ENCODE measurements at regions not wholly inside any gene's neighbourhood (a gene's known extent, or its start where the extent isn't known, plus 50 kb on each side); places are given as distances from the start of the nearest gene placed in this dataset.

DNA sequence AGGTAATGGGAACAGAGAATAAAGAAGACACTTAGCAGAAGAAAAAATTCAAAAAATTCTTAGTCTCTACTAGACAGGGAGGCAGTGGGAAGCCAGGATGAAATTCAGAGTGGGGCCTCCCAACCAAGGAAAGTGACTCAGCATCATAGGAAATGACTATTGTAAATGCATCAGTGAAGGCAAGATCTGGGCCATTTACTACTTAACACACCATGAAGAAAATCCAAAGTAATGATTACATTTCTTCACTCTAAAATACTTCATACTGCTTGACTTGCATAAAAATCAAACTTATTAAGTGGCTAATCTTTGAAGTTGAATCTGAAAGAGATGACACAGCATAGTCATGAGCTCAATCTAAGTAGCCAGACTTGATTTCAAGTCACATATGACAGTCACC is 405.8 kb upstream of the SLC39A10 start:
- no peak overlapping the region for H3K4me3 ChIP-seq (replicated peaks in 1 of 3; ENCODE audit: insufficient read depth in 1 of 3, low read depth in 1 of 3, low read length in 3 of 3)
- BruUV-seq (replicated peaks), result no TSS peak
- peak; percentile 69 for TF ChIP-seq FOS (IDR thresholded peaks at IDR 0.05; ENCODE audit: borderline replicate concordance, insufficient read depth, low read length)
- TF ChIP-seq GATA2 (IDR thresholded peaks at IDR 0.05; ENCODE audit: insufficient read depth, insufficient read length, low read depth, low read length), result no peak
- H3K9me1 ChIP-seq (replicated peaks; ENCODE audit: control insufficient read depth, extremely low read depth, insufficient read depth, low read length), result no peaks in the 10 kb centered on the region
- intact Hi-C loops (cut with micrococcal nuclease), result no loop called here
- no peak overlapping the region for H3K4me2 ChIP-seq (ENCODE audit: insufficient read depth, low read length)
- dilution Hi-C loops (cut with MboI; ENCODE audit: extremely low pct_ligation_motif_present, low sequenced_read_pairs), result no loop called here
- no peak overlapping the region for H3K27ac ChIP-seq (ENCODE audit: insufficient read depth, low read depth, low read length)
- no peak overlapping the region for H3K9ac ChIP-seq (replicated peaks; ENCODE audit: extremely low read depth, insufficient read depth, low read length)
- H4K20me1 ChIP-seq (replicated peaks; ENCODE audit: control insufficient read depth, extremely low read depth, insufficient read depth, low read length), result no peaks in the 10 kb centered on the region
- H3K9me3 ChIP-seq (replicated peaks; ENCODE audit: control insufficient read depth, insufficient read depth, low read length), result no peaks in the 10 kb centered on the region
- H3K79me2 ChIP-seq (ENCODE audit: control insufficient read depth, insufficient read depth, low read length), result no peaks in the 10 kb centered on the region
- no peak for FAIRE-seq
- ChIA-PET CTCF (no interaction called here), POLR2A (no interaction called here)
- H2AFZ ChIP-seq (ENCODE audit: low read depth, low read length), result no peak overlapping the region
- no peaks in the 10 kb centered on the region for H3K36me3 ChIP-seq (ENCODE audit: control insufficient read depth in 2 of 2, extremely low read depth in 1 of 2, insufficient read depth in 2 of 2, low read length in 2 of 2)
- H3K4me1 ChIP-seq (ENCODE audit: control insufficient read depth, extremely low read depth, insufficient read depth, low read length), result no peaks in the 10 kb centered on the region
- peak; percentile 37 for DNase-seq (ENCODE audit: low read depth, low spot score)
- H3K27me3 ChIP-seq (ENCODE audit: control insufficient read depth in 2 of 2, insufficient read depth in 2 of 2, low read length in 2 of 2), result no peaks in the 10 kb centered on the region

DNA sequence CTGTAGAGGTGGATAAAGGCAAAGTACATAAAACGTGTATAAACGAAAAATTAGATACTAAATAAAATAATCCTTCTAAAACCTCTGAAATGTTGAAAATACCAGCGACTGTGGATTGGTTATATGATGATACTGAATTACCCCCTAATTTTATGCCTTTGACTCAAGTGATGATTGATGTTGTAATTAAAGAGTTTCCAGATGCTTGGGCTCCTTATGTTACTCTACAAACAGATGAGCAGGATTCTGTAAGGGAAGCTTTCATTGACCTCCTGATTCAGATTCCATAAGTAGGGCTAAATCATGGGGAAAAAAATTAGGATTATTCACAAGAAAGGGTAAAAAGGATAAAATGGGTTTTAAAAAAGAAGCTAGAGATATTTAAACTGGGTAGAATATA is 418.2 kb upstream of the SLC39A10 start:
- CTCF ChIA-PET, result no interaction called here
- dilution Hi-C loops (cut with MboI; ENCODE audit: extremely low pct_ligation_motif_present, low sequenced_read_pairs), result no loop called here
- no TSS peak for BruUV-seq (replicated peaks)
- Histone ChIP-seq H3K4me1 (ENCODE audit: control insufficient read depth, extremely low read depth, insufficient read depth, low read length) (no peaks in the 10 kb centered on the region), H3K27me3 (ENCODE audit: control insufficient read depth in 2 of 2, insufficient read depth in 2 of 2, low read length in 2 of 2) (no peaks in the 10 kb centered on the region), H3K4me3 (replicated peaks in 1 of 3; ENCODE audit: insufficient read depth in 1 of 3, low read depth in 1 of 3, low read length in 3 of 3) (no peak overlapping the region), H3K9me1 (replicated peaks; ENCODE audit: control insufficient read depth, extremely low read depth, insufficient read depth, low read length) (no peaks in the 10 kb centered on the region), H3K27ac (ENCODE audit: insufficient read depth, low read depth, low read length) (no peak overlapping the region), H3K36me3 (ENCODE audit: control insufficient read depth in 2 of 2, extremely low read depth in 1 of 2, insufficient read depth in 2 of 2, low read length in 2 of 2) (no peaks in the 10 kb centered on the region), H3K79me2 (ENCODE audit: control insufficient read depth, insufficient read depth, low read length) (no peaks in the 10 kb centered on the region), H3K9ac (replicated peaks; ENCODE audit: extremely low read depth, insufficient read depth, low read length) (no peak overlapping the region), H3K9me3 (replicated peaks; ENCODE audit: control insufficient read depth, insufficient read depth, low read length) (peaks cover 5% of the 10 kb centered on the region), H2AFZ (ENCODE audit: low read depth, low read length) (no peak overlapping the region), H3K4me2 (ENCODE audit: insufficient read depth, low read length) (no peak overlapping the region), H4K20me1 (replicated peaks; ENCODE audit: control insufficient read depth, extremely low read depth, insufficient read depth, low read length) (no peaks in the 10 kb centered on the region)
- no peak for TF ChIP-seq POLR2A (IDR thresholded peaks at IDR 0.05; ENCODE audit: low read depth, low read length)
- TF ChIP-seq, protein P1, sequence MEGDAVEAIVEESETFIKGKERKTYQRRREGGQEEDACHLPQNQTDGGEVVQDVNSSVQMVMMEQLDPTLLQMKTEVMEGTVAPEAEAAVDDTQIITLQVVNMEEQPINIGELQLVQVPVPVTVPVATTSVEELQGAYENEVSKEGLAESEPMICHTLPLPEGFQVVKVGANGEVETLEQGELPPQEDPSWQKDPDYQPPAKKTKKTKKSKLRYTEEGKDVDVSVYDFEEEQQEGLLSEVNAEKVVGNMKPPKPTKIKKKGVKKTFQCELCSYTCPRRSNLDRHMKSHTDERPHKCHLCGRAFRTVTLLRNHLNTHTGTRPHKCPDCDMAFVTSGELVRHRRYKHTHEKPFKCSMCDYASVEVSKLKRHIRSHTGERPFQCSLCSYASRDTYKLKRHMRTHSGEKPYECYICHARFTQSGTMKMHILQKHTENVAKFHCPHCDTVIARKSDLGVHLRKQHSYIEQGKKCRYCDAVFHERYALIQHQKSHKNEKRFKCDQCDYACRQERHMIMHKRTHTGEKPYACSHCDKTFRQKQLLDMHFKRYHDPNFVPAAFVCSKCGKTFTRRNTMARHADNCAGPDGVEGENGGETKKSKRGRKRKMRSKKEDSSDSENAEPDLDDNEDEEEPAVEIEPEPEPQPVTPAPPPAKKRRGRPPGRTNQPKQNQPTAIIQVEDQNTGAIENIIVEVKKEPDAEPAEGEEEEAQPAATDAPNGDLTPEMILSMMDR (IDR thresholded peaks at IDR 0.05; ENCODE audit: extremely low read depth in 1 of 2, insufficient read depth in 1 of 2, low read depth in 1 of 2, low read length in 2 of 2), result no peak
- intact Hi-C loops (cut with micrococcal nuclease), result no loop called here
- FAIRE-seq (no peak), DNase-seq (ENCODE audit: low read depth, low spot score) (no peak)
- POLR2A ChIA-PET, result no interaction called here

Data from endothelial cell of umbilical vein (primary cell).